GM21390 (cell line): ENCODE measurements at regions not wholly inside any gene's neighbourhood (a gene's known extent, or its start where the extent isn't known, plus 50 kb on each side); places are given as distances from the start of the nearest gene placed in this dataset.
"Not testable (repeated sequence)": the region's sequence is repeated elsewhere in the genome, so short reads cannot be mapped to it uniquely, and the experiment has no call there.

Experiments
- ATAC-seq: cut with Tn5 transposase; IDR thresholded peaks from one replicate; pipeline ENCODE4 v1.9.1; 2021; ENCODE audit not compliant: unreplicated experiment

- no peak for ATAC-seq
Observed at GRCh38 chr14:38357557-38357956, 101.7 kb upstream of the CLEC14A start.

DNA sequence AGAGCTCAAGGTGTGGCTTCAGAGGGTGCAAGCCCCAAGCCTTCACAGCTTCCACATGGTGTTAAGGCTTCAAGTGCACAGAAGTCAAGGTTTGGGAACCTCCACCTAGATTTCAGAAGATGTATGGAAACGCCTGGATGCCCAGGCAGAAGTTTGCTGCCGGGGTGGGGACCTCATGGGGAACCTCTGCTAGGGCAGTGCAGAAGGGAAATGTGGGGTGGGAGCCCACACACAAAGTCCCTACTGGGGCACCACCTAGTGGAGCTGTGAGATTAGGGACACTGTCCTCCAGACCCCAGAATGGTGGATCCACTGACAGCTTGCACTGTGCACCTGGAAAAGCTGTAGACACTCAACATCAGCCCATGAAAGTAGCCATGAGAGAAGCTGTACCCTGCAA lies 99.6 kb upstream of the CLEC14A start:
- ATAC-seq, result not testable (repeated sequence)

DNA sequence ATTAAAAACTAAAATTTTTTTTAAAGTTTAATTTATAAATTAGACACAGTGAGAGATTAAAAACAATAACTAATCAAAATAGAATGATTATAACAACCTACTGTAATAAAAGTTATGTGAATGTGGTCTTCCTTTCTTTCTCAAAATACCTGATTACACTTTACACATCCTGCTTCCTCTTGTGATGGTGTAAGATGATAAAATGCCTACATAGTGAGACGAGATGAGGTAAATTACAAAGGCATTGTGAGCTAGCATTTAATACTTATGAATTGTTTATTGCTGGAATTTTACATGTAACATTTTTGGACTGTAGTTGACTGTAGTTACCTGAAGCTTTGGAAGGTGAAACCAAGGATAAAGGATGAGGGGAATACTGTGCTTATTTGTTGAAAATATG lies 94.2 kb upstream of the CLEC14A start:
- no peak for ATAC-seq

DNA sequence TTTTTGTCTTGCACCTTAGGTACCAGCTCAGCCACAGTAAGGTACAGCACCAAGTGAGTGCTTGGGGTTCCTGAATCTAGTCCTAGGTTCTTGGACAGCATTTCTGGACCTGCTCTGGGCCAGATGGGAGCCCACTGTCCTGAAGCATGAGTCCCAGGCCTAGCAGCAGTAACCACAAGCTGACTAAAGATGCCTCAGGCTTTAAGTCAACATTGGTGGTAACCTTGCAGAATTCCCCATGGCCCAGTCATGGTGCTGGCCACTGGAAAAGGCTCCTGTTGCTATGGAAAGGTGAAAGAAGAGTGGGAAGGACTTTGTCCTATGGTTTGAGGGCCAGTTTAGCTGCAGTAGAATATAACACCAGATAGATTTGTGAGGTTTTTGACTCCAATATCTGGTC lies 86.9 kb upstream of the CLEC14A start:
- no peak for ATAC-seq

DNA sequence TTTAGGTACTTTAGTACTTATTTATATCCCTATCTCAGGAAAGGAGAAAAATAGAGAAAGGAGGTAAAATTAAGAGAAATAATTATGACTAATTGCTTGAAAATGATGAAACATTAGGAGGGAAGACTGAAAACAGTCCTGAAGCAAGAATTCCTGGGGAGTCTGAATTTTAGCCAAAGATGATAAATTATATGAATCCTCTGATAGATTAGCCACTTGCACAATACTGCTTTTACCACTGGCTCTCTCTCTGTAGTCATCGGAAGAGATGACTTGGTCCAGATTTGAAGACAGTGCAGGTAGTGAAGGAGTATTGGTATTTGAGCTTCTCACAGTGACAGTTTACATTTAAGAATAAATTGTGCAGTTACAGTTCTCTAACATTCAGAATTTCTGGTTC lies 83.8 kb upstream of the CLEC14A start:
- ATAC-seq, result no peak

DNA sequence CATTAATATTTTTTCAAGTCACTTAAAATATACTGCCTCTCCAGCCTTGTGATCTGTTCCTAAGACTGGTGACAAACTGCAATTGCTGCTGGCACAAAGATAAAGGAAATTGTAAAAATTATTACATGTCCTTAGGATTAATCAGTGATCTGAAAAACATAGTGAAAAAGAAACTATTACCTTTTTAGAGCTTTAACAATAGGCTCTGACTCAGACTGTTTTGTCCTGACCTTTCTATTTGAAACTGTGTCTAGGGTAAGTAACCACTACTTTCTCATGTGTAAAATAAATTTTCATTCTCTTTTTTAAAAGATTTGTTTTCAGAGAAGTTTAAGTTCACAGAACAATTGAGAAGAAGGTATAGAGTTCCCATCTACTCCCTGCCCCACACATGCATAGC lies 80.4 kb upstream of the CLEC14A start:
- ATAC-seq, result no peak

DNA sequence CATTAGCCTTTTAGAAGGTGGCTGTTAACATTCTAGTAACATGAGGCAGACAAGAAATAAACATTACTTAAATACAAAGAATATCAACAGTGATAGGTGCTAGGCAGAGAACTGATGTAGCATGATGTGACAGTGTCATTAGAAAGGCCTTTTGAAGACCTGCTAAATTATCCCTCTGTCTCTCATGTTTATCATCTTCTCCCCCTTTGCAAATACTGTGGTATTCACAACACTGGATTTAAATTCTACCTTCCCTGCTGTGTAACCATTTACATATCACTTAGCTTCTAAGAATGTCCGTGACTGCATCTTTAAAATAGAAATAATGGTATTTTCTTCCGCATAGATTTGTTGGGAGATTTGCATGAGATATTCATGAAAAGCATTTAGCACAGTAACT lies 74.4 kb upstream of the CLEC14A start:
- no peak for ATAC-seq

DNA sequence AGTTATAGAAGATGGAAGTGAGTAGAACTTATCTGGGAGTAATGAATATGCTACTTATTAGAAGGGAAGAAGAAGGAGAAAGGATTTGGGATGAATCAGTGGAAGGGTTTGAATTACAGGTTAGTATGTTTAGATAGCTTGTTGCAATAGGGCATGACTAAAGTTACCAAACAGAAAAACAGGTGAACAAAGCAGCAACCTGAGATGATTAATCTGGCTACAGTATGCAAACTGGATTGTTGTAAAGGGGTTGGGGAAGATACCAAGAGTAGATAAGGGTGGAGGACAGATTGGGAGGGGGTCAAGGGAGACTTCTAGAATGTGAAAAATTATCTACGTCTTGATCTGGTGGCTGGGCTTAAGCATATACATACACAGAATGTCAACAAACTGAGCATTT lies 73.4 kb upstream of the CLEC14A start:
- no peak for ATAC-seq

DNA sequence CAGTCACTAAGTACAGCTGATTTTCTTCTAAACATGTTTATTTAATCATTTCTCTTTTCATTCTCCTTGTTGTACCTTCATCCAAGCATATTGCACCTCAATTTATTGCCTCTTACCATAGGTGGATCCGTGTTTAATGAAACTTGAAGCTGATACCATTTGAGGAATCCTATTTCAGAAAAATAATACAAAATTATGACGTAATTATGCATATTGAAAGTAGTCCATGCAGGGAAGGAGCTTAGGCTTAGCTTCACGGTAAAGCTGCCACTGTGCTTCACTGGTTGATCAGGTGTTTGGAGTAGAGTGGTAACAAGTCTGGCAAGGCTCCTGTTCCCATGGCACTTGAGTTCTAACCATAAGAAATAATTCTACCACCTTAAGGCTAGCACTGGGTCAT lies 61.0 kb upstream of the CLEC14A start:
- ATAC-seq, result no peak

- no peak for ATAC-seq
Observed at GRCh38 chr14:38311655-38312054, 55.8 kb upstream of the CLEC14A start.

DNA sequence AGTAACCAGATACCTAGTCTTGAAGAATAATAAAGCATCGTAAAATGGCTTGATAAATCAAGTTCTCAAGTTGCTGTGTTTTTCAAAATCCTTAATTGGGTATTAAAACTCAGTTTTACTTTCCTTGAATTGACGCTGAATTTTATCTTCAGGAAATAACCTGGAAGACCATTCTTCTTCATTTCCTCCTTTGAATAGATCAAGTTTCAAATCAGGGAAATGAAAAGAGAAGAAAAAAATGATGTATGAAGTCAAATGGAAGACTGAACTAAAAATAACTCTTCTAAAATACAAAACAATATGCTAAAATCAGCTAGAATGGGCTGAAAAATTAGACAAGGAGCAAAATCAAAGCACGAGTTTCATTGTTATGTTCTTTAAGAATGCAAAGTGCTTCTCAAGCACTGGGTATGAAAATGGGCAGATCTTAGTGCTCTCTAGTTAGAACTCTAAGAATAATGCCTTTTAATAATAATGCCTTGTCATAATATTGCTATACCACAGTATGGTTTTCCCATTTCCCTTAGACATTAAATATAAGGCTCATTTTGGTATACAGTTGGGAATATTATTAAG lies 54.6 kb upstream of the CLEC14A start:
- ATAC-seq, result no peak

GRCh38 chr14:38309522-38310277 lies 53.8 kb upstream of the CLEC14A start:
- ATAC-seq, result no peak
